Glutamatergic neuron (in vitro differentiated cells): ENCODE measurements at regions not wholly inside any gene's neighbourhood (a gene's known extent, or its start where the extent isn't known, plus 50 kb on each side); places are given as distances from the start of the nearest gene placed in this dataset.

Source experiments
- DNase-seq: peaks from one replicate; pipeline ENCODE4 v3.0.0; 2022
- H3K27ac Mint-ChIP-seq: one replicate; pipeline ENCODE4 v1.8.0; 2020; ENCODE audit warnings: mild to moderate bottlenecking, mixed read lengths, inconsistent platforms; ENCODE audit not compliant: unreplicated experiment
- H3K27me3 Mint-ChIP-seq: one replicate; pipeline ENCODE4 v1.8.0; 2020; ENCODE audit warnings: mild to moderate bottlenecking, moderate library complexity, mixed read lengths, inconsistent platforms; ENCODE audit not compliant: unreplicated experiment
- H3K36me3 Mint-ChIP-seq: one replicate; pipeline ENCODE4 v1.8.0; 2020; ENCODE audit warnings: mild to moderate bottlenecking, mixed read lengths, inconsistent platforms; ENCODE audit not compliant: unreplicated experiment
- H3K4me1 Mint-ChIP-seq: one replicate; pipeline ENCODE4 v1.8.0; 2020; ENCODE audit warnings: mild to moderate bottlenecking, low read depth, mixed read lengths, inconsistent platforms; ENCODE audit not compliant: unreplicated experiment
- H3K4me3 Mint-ChIP-seq: one replicate; pipeline ENCODE4 v1.8.0; 2020; ENCODE audit warnings: mild to moderate bottlenecking, mixed read lengths, inconsistent platforms; ENCODE audit not compliant: unreplicated experiment
- H3K9me3 Mint-ChIP-seq: one replicate; pipeline ENCODE4 v1.8.0; 2020; ENCODE audit warnings: mild to moderate bottlenecking, moderate library complexity, mixed read lengths, inconsistent platforms; ENCODE audit not compliant: unreplicated experiment
- CTCF ChIP-seq: fragments of 200-600 bp; sonication (generic); IDR thresholded peaks from one replicate; pipeline ENCODE4 v1.5.0; 2021; ENCODE audit not compliant: partially characterized antibody, unreplicated experiment

- H3K27ac Mint-ChIP-seq, result no peak overlapping the region
- H3K4me3 Mint-ChIP-seq, result no peak overlapping the region
- DNase-seq, result no peak
- no peaks in the 10 kb centered on the region for H3K36me3 Mint-ChIP-seq
- no peak for TF ChIP-seq CTCF
- H3K4me1 Mint-ChIP-seq, result no peaks in the 10 kb centered on the region
- no peaks in the 10 kb centered on the region for H3K27me3 Mint-ChIP-seq
- no peaks in the 10 kb centered on the region for H3K9me3 Mint-ChIP-seq
Measured at GRCh38 chr2:60159519-60159918, 393.9 kb downstream of the BCL11A start.

- Mint-ChIP-seq H3K27me3 (no peaks in the 10 kb centered on the region), H3K36me3 (no peaks in the 10 kb centered on the region), H3K4me1 (no peaks in the 10 kb centered on the region), H3K4me3 (no peak overlapping the region), H3K27ac (no peak overlapping the region), H3K9me3 (no peaks in the 10 kb centered on the region)
- DNase-seq, result no peak
- no peak for TF ChIP-seq CTCF
Measured at GRCh38 chr2:60158262-60158661, 395.2 kb downstream of the BCL11A start.

- no peaks in the 10 kb centered on the region for H3K27me3 Mint-ChIP-seq
- no peaks in the 10 kb centered on the region for H3K36me3 Mint-ChIP-seq
- H3K4me1 Mint-ChIP-seq, result no peaks in the 10 kb centered on the region
- TF ChIP-seq CTCF, result no peak
- no peak for DNase-seq
- no peaks in the 10 kb centered on the region for H3K9me3 Mint-ChIP-seq
- no peak overlapping the region for H3K27ac Mint-ChIP-seq
- no peak overlapping the region for H3K4me3 Mint-ChIP-seq
Measured at GRCh38 chr2:60157283-60157682, 396.2 kb downstream of the BCL11A start.

GRCh38 chr2:60154142-60154541 is 399.3 kb downstream of the BCL11A start:
- H3K9me3 Mint-ChIP-seq, result no peaks in the 10 kb centered on the region
- no peaks in the 10 kb centered on the region for H3K4me1 Mint-ChIP-seq
- H3K36me3 Mint-ChIP-seq, result no peaks in the 10 kb centered on the region
- no peak for DNase-seq
- H3K27me3 Mint-ChIP-seq, result no peaks in the 10 kb centered on the region
- no peak overlapping the region for H3K4me3 Mint-ChIP-seq
- no peak for TF ChIP-seq CTCF
- no peak overlapping the region for H3K27ac Mint-ChIP-seq

GRCh38 chr2:60152226-60152833 is 401.1 kb downstream of the BCL11A start:
- Mint-ChIP-seq H3K27me3 (no peaks in the 10 kb centered on the region), H3K9me3 (no peaks in the 10 kb centered on the region), H3K27ac (no peak overlapping the region), H3K4me3 (no peak overlapping the region), H3K36me3 (no peaks in the 10 kb centered on the region), H3K4me1 (no peaks in the 10 kb centered on the region)
- no peak for DNase-seq
- peak; percentile 97 for TF ChIP-seq CTCF
